HepG2 (cell line): ENCODE measurements at regions not wholly inside any gene's neighbourhood (a gene's known extent, or its start where the extent isn't known, plus 50 kb on each side); places are given as distances from the start of the nearest gene placed in this dataset.

Source experiments
- ATAC-seq: fragments of 200-7000 bp; cut with Tn5 transposase; 3 replicates; pipeline ENCODE4 v1.9.1; 2020; ENCODE audit warnings: mild to moderate bottlenecking, moderate library complexity
- BruUV-seq: library from RNA; stranded (reverse); fragments of 400-500 nt; replicated peaks from 2 replicates; lab custom pipeline; 2021; lab: Mats Ljungman, UMichigan
- CTCF ChIA-PET: fragments of 300-600 bp; formaldehyde crosslinking; extraction: SDS; loops from one replicate; lab custom pipeline; 2021; ENCODE audit warnings: low total read pairs, inconsistent platforms, low intra/inter-chr PET ratio; lab: Yijun Ruan, JAX
- POLR2A ChIA-PET: fragments of 350-600 bp; sonication (Branson Sonifier 250); formaldehyde crosslinking; loops from one replicate; lab custom pipeline; 2020; ENCODE audit warnings: antibody characterized with exemption, inconsistent platforms; lab: Yijun Ruan, JAX
- DNase-seq: peaks from one replicate; pipeline ENCODE4 v3.0.0-alpha.2; 2015; ENCODE audit warnings: low spot score
- FAIRE-seq: peaks from 3 replicates; lab custom pipeline; 2011; peaks lifted over from hg19 to GRCh38; lab: Jason Lieb, UNC
- H2AFZ ChIP-seq: one replicate; pipeline ENCODE4 v1.6.1; 2011; ENCODE audit warnings: low read length, inconsistent platforms
- H3K27ac ChIP-seq: fragments of 300-600 bp; 3 replicates; pipeline ENCODE4 v1.8.0; 2011; ENCODE audit warnings: mixed run types, mild to moderate bottlenecking, mixed read lengths, low read length, inconsistent platforms; ENCODE audit not compliant: insufficient read depth; ENCODE audit errors: extremely low read length
- H3K27me3 ChIP-seq, 2 experiments: fragments of 200-600 bp in 1 of 2; 2 replicates in 1 of 2; 3 replicates in 1 of 2; pipeline versions ENCODE4 v1.6.0 to v1.8.0; 2011; ENCODE audit warnings: low read length in 2 of 2, mild to moderate bottlenecking in 2 of 2, moderate library complexity in 2 of 2, inconsistent platforms in 1 of 2; ENCODE audit not compliant: insufficient read depth in 2 of 2, control insufficient read depth in 1 of 2
- H3K36me3 ChIP-seq, 2 experiments: fragments of 200-600 bp in 1 of 2; replicated peaks in 1 of 2; 2 replicates in 1 of 2; 3 replicates in 1 of 2; pipeline versions ENCODE4 v1.5.1 to v1.8.0; 2011; ENCODE audit warnings: low read length in 2 of 2, inconsistent platforms in 1 of 2; ENCODE audit not compliant: insufficient read depth in 2 of 2, control insufficient read depth in 1 of 2
- H3K4me1 ChIP-seq: 2 replicates; pipeline ENCODE4 v1.5.1; 2012; ENCODE audit warnings: low read length, inconsistent platforms; ENCODE audit not compliant: insufficient read depth
- H3K4me2 ChIP-seq: 2 replicates; pipeline ENCODE4 v1.6.0; 2011; ENCODE audit warnings: low read depth, low read length, inconsistent platforms
- H3K4me3 ChIP-seq, 3 experiments: fragments of 200-600 bp in 1 of 3; sonication (generic), shearing (Covaris generic) in 1 of 3; replicated peaks in 1 of 3; 2 replicates each; pipeline ENCODE4 v1.5.1; 2011 to 2016; ENCODE audit warnings: low read length in 3 of 3, inconsistent platforms in 2 of 3, low read depth in 2 of 3, mild to moderate bottlenecking in 2 of 3, control low read depth in 1 of 3, mixed read lengths in 1 of 3; ENCODE audit not compliant: insufficient read depth in 1 of 3
- H3K79me2 ChIP-seq: one replicate; pipeline ENCODE4 v1.6.1; 2011; ENCODE audit warnings: low read length, inconsistent platforms; ENCODE audit not compliant: insufficient read depth
- H3K9ac ChIP-seq: 2 replicates; pipeline ENCODE4 v1.6.0; 2011; ENCODE audit warnings: mild to moderate bottlenecking, low read depth, low read length, inconsistent platforms; ENCODE audit not compliant: insufficient read depth
- H3K9me3 ChIP-seq: 2 replicates; pipeline ENCODE4 v1.5.1; 2012; ENCODE audit warnings: mild to moderate bottlenecking, low read length
- H4K20me1 ChIP-seq: 2 replicates; pipeline ENCODE4 v1.6.0; 2011; ENCODE audit warnings: inconsistent platforms, mild to moderate bottlenecking, low read length, moderate library complexity; ENCODE audit not compliant: insufficient read depth
- CBX5 ChIP-seq: sonication (generic); formaldehyde crosslinking; IDR thresholded peaks from 2 replicates; pipeline ENCODE4 v1.4.0; 2020; ENCODE audit warnings: missing genetic modification reagents, borderline replicate concordance
- ISX ChIP-seq: sonication (generic); formaldehyde crosslinking; conservative IDR thresholded peaks from 2 replicates; pipeline ENCODE4 v1.5.0; 2020; ENCODE audit warnings: missing genetic modification reagents
- KDM5A ChIP-seq: fragments of 200-600 bp; sonication (generic); IDR thresholded peaks from 2 replicates; pipeline ENCODE4 v1.7.0; 2018; ENCODE audit warnings: antibody characterized with exemption, mild to moderate bottlenecking, low read length, borderline replicate concordance
- MAFF ChIP-seq: IDR thresholded peaks from 2 replicates; pipeline ENCODE4 v1.6.1; 2011; ENCODE audit warnings: low read depth, low read length, improper control_type of control experiment
- MAFK ChIP-seq, 2 experiments: IDR thresholded peaks in 1 of 2; conservative IDR thresholded peaks in 1 of 2; 2 replicates each; pipeline ENCODE4 v1.6.1; 2011; ENCODE audit warnings: improper control_type of control experiment in 2 of 2, low read length in 2 of 2
- MXD4 ChIP-seq: IDR thresholded peaks from 2 replicates; pipeline ENCODE4 v1.6.1; 2016; ENCODE audit warnings: mild to moderate bottlenecking, missing biosample characterization, missing genetic modification reagents
- SMARCC2 ChIP-seq: fragments of 450-650 bp; IDR thresholded peaks from 2 replicates; pipeline ENCODE4 v1.6.1; 2017; ENCODE audit warnings: antibody characterized with exemption, mild to moderate bottlenecking
- TBX2 ChIP-seq: sonication (generic); formaldehyde crosslinking; IDR thresholded peaks from 2 replicates; pipeline ENCODE4 v1.5.0; 2020; ENCODE audit warnings: missing genetic modification reagents, mild to moderate bottlenecking, borderline replicate concordance
- TBX3 ChIP-seq: fragments of 450-650 bp; IDR thresholded peaks from 2 replicates; pipeline ENCODE4 v1.6.1; 2017; ENCODE audit warnings: antibody characterized with exemption, mild to moderate bottlenecking, inconsistent platforms, borderline replicate concordance
- XBP1 ChIP-seq: sonication (generic); formaldehyde crosslinking; IDR thresholded peaks from 2 replicates; pipeline ENCODE4 v1.5.0; 2020; ENCODE audit warnings: missing genetic modification reagents
- ZFP37 ChIP-seq: sonication (generic); formaldehyde crosslinking; IDR thresholded peaks from 2 replicates; pipeline ENCODE4 v1.4.0; 2020; ENCODE audit warnings: missing genetic modification reagents, borderline replicate concordance
- ZNF709 ChIP-seq: sonication (generic); formaldehyde crosslinking; IDR thresholded peaks from 2 replicates; pipeline ENCODE4 v1.5.0; 2020; ENCODE audit warnings: mild to moderate bottlenecking, missing genetic modification reagents
- WGBS: methylation state at CpG from one replicate; pipeline ENCODE4 v1.1.6; 2017; ENCODE audit warnings: low lambda C conversion rate; 5-methylcytosine and 5-hydroxymethylcytosine counted together
- in situ Hi-C: cut with HindIII; loops from 2 replicates; pipeline ENCODE4 v1.10.0; 2017; ENCODE audit warnings: low pct_unique_long_range_greater_than_20kb; ENCODE audit not compliant: extremely low pct_ligation_motif_present
- intact Hi-C: fragments of 100-400 bp; cut with micrococcal nuclease; formaldehyde crosslinking; loops from one replicate; pipeline ENCODE4 v1.10.0; 2022; ENCODE audit not compliant: unreplicated experiment
- TF ChIP-seq, protein P1 (sequence below): sonication (generic); formaldehyde crosslinking; IDR thresholded peaks from 2 replicates; pipeline ENCODE4 v1.5.1; 2020; ENCODE audit warnings: mild to moderate bottlenecking, missing genetic modification reagents
- TF ChIP-seq, protein P2 (sequence below), 2 experiments: fragments of 450-650 bp in 1 of 2; sonication (generic) in 1 of 2; formaldehyde crosslinking; IDR thresholded peaks; 2 replicates each; pipeline versions ENCODE4 v1.5.0 to v1.8.0; 2020 to 2022; ENCODE audit warnings: mild to moderate bottlenecking in 1 of 2, missing genetic modification reagents in 1 of 2

DNA sequence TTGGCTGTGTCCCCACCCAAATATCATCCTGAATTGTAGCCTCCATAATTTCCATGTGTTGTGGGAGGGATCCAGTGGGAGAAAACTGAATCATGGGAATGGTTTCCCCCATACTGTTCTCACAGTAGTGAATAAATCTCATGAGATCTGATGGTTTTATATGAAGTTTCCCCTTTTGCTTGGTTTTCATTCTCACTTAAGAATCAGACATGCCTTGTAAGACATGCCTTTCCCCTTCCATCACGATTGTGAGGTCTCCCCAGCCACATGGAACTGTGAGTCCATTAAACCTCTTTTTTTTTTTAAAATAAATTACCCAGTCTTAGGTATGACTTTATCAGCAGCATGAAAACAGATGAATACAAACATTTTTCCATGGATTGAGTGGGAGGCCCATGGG lies 652.9 kb downstream of the ETNK1 start (continued):
- TF ChIP-seq, protein P1, sequence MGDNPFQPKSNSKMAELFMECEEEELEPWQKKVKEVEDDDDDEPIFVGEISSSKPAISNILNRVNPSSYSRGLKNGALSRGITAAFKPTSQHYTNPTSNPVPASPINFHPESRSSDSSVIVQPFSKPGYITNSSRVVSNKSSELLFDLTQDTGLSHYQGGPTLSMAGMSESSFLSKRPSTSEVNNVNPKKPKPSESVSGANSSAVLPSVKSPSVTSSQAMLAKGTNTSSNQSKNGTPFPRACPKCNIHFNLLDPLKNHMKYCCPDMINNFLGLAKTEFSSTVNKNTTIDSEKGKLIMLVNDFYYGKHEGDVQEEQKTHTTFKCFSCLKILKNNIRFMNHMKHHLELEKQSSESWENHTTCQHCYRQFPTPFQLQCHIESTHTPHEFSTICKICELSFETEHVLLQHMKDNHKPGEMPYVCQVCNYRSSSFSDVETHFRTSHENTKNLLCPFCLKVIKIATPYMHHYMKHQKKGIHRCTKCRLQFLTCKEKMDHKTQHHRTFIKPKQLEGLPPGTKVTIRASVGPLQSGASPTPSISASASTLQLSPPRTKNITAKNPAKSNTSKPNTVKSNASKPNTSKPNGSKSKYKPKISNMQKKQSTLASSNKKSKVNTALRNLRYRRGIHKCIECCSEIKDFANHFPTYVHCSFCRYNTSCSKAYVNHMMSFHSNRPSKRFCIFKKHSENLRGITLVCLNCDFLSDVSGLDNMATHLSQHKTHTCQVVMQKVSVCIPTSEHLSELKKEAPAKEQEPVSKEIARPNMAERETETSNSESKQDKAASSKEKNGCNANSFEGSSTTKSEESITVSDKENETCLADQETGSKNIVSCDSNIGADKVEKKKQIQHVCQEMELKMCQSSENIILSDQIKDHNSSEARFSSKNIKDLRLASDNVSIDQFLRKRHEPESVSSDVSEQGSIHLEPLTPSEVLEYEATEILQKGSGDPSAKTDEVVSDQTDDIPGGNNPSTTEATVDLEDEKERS (CRISPR knock-in tag): no peak
- TF ChIP-seq, protein P2, sequence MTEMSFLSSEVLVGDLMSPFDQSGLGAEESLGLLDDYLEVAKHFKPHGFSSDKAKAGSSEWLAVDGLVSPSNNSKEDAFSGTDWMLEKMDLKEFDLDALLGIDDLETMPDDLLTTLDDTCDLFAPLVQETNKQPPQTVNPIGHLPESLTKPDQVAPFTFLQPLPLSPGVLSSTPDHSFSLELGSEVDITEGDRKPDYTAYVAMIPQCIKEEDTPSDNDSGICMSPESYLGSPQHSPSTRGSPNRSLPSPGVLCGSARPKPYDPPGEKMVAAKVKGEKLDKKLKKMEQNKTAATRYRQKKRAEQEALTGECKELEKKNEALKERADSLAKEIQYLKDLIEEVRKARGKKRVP (CRISPR knock-in tag; IDR thresholded peaks at IDR 0.05): no peak
- no peak for TF ChIP-seq XBP1 (CRISPR knock-in tag)
- no peak for TF ChIP-seq ISX
- no peak for TF ChIP-seq TBX2
- no peak for TF ChIP-seq TBX3
- TF ChIP-seq MXD4: no peak
- TF ChIP-seq KDM5A: no peak
- TF ChIP-seq ZFP37 (CRISPR knock-in tag): no peak
- no peak for TF ChIP-seq ZNF709 (CRISPR knock-in tag)
- no peak for TF ChIP-seq CBX5 (CRISPR knock-in tag)

DNA sequence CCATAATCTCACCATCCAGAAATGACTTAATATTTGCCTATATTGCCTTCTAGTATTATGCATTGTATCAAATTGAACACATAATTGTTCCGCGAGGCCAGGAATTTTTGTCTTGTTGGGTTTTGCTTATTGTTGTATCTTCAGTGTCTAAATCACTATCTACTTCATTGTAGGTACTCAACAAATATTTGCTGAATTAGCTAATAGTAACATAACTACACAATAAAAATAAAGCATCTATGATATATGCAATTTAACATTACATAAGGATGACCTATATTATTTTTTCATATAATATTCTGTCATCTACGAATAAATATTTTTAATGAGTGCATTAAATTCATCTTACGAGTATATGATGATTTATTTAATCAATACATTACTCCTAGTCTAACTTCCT lies 656.3 kb downstream of the ETNK1 start:
- no peak for ATAC-seq
- in situ Hi-C loops: no loop called here
- Histone ChIP-seq H3K27ac (no peak overlapping the region), H2AFZ (no peak overlapping the region), H3K4me3 (no peak overlapping the region), H3K9ac (no peak overlapping the region), H3K9me3 (no peaks in the 10 kb centered on the region), H3K36me3 (no peaks in the 10 kb centered on the region), H3K27me3 (no peaks in the 10 kb centered on the region), H4K20me1 (no peaks in the 10 kb centered on the region), H3K4me1 (no peaks in the 10 kb centered on the region), H3K4me2 (no peak overlapping the region), H3K79me2 (no peaks in the 10 kb centered on the region)
- TF ChIP-seq MAFF (peak; percentile 36; the same call in 1 of the 2 replicates), MAFK (conservative IDR thresholded peaks at IDR 0.05 in 1 of 2, IDR thresholded peaks at IDR 0.05 in 1 of 2; ENCODE audit: low read length in 2 of 2) (peak; percentile 23 to 62; a peak in 2 of 4 replicates), SMARCC2 (no peak)
- FAIRE-seq: no peak
- no peak for DNase-seq
- ChIA-PET POLR2A (no interaction called here), CTCF (no interaction called here)
- no TSS peak for BruUV-seq
- 49% methylated on average over 4 of the region's 4 CpGs for WGBS
- intact Hi-C loops: no loop called here
